Colonic mucosa (tissue), 4 donors: ENCODE measurements at regions not wholly inside any gene's neighbourhood (a gene's known extent, or its start where the extent isn't known, plus 50 kb on each side); places are given as distances from the start of the nearest gene placed in this dataset.
A peak's percentile ranks its signal among the peaks of the same experiment; 100 is the strongest.

Experiments
- DNase-seq: peaks from one replicate; pipeline ENCODE4 v3.0.0-alpha.2; 2020
- H3K27ac ChIP-seq: fragments of 200-600 bp; one replicate; pipeline ENCODE4 v1.8.0; 2021
- H3K27me3 ChIP-seq: fragments of 200-600 bp; one replicate; pipeline ENCODE4 v1.8.0; 2021
- H3K36me3 ChIP-seq: fragments of 200-600 bp; one replicate; pipeline ENCODE4 v1.8.0; 2021
- H3K4me1 ChIP-seq: fragments of 200-600 bp; one replicate; pipeline ENCODE4 v1.8.0; 2021; ENCODE audit warnings: mild to moderate bottlenecking
- H3K4me3 ChIP-seq: fragments of 200-600 bp; one replicate; pipeline ENCODE4 v1.8.0; 2021
- H3K9ac ChIP-seq, 2 donors: one replicate each; pipeline ENCODE4 v1.7.0; 2013; ENCODE audit warnings: control low read depth in 2 of 2, low read depth in 2 of 2, low read length in 2 of 2
- H3K9me3 ChIP-seq: fragments of 200-600 bp; one replicate; pipeline ENCODE4 v1.8.0; 2021
- intact Hi-C: fragments of 100-400 bp; cut with DNase I; formaldehyde crosslinking; loops from one replicate; pipeline ENCODE4 v1.14.1; 2022
- TF ChIP-seq, protein P1 (sequence below): fragments of 200-600 bp; IDR thresholded peaks from one replicate; pipeline ENCODE4 v1.8.0; 2022; ENCODE audit warnings: antibody characterized with exemption, mild to moderate bottlenecking
- donor health status: healthy.
- donor health status: DM: no; HTN: no; CAD: no.
- donor health status: DM: no; HTN: no; CAD: no.

DNA sequence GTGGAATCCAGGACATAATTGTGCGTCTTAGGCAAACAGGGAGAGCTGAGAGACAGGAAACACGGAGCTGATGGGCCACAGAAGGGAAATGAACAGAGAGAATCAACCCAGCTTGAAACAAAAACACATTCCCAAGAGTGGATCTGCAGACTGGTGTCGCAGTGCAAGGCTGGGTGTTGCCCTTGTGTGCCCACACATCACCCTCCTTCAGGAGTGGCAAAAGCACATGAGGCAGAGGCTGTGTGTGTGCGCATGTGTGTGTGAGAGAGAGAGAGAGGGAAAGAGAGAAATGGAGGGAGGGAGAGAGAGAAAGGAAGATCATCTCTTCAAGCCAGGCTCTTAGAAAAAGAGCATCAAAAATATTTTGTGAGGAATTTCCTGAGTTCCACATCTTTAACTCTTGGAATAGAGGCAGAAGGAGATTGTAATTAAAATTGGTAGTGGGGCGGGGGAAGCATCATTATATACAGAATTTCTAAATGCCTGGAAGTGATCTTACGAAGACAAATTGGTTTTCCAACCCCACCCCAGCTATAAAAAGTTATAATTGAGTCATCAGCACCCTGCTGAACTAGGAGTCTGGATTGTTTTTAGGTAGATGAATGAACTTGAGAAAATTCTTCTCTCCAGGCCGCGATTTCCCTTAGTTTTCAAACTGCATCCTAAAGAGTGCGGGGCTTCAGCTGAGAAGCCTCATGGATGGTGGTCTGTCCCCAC lies 480.7 kb downstream of the NPHP4 start:
- DNase-seq: no peak
- no peaks in the 10 kb centered on the region for H3K9me3 ChIP-seq
- H3K27me3 ChIP-seq: no peaks in the 10 kb centered on the region
- TF ChIP-seq, protein P1, sequence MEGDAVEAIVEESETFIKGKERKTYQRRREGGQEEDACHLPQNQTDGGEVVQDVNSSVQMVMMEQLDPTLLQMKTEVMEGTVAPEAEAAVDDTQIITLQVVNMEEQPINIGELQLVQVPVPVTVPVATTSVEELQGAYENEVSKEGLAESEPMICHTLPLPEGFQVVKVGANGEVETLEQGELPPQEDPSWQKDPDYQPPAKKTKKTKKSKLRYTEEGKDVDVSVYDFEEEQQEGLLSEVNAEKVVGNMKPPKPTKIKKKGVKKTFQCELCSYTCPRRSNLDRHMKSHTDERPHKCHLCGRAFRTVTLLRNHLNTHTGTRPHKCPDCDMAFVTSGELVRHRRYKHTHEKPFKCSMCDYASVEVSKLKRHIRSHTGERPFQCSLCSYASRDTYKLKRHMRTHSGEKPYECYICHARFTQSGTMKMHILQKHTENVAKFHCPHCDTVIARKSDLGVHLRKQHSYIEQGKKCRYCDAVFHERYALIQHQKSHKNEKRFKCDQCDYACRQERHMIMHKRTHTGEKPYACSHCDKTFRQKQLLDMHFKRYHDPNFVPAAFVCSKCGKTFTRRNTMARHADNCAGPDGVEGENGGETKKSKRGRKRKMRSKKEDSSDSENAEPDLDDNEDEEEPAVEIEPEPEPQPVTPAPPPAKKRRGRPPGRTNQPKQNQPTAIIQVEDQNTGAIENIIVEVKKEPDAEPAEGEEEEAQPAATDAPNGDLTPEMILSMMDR: no peak
- H3K4me3 ChIP-seq: no peak overlapping the region
- no peak overlapping the region for H3K9ac ChIP-seq
- H3K36me3 ChIP-seq: no peaks in the 10 kb centered on the region
- H3K4me1 ChIP-seq: no peaks in the 10 kb centered on the region
- intact Hi-C loops: loop anchor here (5.0 to 10.0 kb wide), 2 partner anchors 403 to 461 kb away; no protein-coding TSS in a partner anchor
- H3K27ac ChIP-seq: no peak overlapping the region

DNA sequence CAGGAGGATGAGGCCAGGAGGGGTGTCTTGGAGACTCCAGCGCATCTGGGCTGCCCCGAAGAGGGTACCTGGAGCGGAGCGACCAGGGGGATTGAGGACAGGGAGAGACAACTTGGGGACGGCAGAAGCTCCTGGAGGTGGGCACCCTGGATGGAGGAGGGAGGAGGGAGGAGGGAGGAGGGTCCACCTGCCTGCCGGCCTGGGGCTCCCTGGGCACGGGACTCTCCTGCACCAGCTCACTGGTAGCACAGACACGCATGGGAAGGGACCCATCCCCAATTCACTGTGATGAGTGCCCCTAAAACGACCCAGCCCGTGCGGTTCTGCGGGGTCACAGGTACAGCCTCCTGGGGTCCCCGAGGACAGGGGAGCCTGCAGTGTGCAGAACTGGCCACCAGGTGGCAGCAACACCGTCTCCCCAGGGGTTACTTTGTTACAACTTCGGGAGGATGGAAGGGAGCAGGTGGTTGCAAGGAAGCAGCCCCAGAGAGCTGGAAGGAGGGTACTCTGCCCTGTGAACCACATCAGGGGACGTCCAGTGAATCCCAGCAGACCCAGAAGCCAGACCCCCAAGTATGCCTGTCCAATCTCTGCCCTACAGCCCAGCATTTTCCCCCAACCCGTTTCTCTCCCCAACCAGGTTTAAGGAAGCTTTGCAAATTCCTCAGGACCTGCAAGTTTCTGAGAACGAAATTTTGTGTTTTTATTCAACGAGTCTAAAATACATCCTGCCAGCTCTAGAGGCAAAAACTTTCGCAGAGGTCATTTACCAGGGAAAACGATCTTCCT lies 482.4 kb downstream of the NPHP4 start:
- Histone ChIP-seq H3K9me3 (no peaks in the 10 kb centered on the region), H3K9ac (no peak overlapping the region), H3K27me3 (no peaks in the 10 kb centered on the region), H3K4me1 (no peaks in the 10 kb centered on the region), H3K36me3 (no peaks in the 10 kb centered on the region), H3K4me3 (no peak overlapping the region), H3K27ac (no peak overlapping the region)
- peak; percentile 70 for DNase-seq
- TF ChIP-seq, protein P1: peak; percentile 96
- intact Hi-C loops: loop anchor here (5.0 to 10.0 kb wide), 3 partner anchors 237 to 462 kb away; no protein-coding TSS in a partner anchor

DNA sequence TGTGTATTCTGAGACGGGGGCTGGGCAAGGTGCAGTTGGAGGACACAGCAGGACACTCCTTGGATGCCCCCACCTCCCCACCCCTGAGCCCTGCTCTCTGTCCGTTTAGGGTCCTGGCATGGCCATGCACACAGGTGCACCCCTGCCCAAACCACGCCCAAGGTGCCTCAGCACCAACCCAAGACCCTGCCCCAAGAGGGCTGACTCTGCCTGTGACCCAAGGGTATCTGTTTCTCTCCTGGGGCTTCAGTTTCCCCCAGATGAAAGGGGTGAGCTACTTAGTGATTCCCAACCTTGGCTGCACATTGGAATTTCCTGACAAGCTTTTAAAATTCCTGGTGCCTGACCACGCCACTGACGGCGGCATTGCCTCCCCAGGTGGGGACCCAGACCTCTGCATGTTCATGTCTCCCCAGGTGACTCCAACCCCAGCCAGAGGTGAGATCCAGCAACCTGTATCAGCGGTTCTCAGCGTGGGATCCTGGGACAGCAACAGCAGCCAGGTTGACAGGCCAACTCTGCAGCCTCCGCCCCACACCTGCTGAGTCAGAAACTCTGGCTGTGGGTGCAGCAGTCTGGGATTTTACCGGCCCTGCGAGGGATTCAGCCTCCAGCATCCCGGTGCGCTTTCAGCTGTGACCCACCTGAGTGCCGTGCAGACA lies 483.4 kb downstream of the NPHP4 start:
- H3K4me3 ChIP-seq: no peak overlapping the region
- no peak overlapping the region for H3K27ac ChIP-seq
- DNase-seq: no peak
- no peaks in the 10 kb centered on the region for H3K27me3 ChIP-seq
- H3K9me3 ChIP-seq: no peaks in the 10 kb centered on the region
- intact Hi-C loops: loop anchor here (5.0 kb wide), 1 partner anchor 239 kb away; no protein-coding TSS in a partner anchor
- no peak overlapping the region for H3K9ac ChIP-seq
- TF ChIP-seq, protein P1: no peak
- no peaks in the 10 kb centered on the region for H3K4me1 ChIP-seq
- no peaks in the 10 kb centered on the region for H3K36me3 ChIP-seq

DNA sequence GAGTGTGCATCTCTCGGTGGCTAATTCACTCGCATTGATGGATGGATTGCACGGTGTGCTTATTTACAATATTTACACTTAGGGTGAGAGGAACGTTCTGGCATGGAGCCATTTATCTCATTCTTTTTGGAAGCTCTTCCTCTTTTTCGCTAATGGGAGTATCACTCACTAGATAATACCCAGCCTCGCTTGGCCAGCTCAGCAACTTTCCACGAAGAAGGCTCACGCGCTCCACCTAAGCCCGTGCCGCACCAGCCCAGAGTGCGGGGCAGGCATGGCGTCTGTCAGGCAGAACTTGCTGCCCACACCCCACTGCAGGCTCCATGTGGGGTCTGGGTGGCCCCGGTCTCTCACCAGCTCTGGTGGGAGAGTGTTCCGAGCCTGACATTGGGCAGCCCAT lies 484.9 kb downstream of the NPHP4 start:
- Histone ChIP-seq H3K36me3 (no peaks in the 10 kb centered on the region), H3K4me1 (no peaks in the 10 kb centered on the region), H3K27me3 (no peaks in the 10 kb centered on the region), H3K9ac (no peak overlapping the region), H3K4me3 (no peak overlapping the region), H3K9me3 (no peaks in the 10 kb centered on the region), H3K27ac (no peak overlapping the region)
- no peak for DNase-seq
- intact Hi-C loops: loop anchor here (5.0 kb wide), 1 partner anchor 240 kb away; no protein-coding TSS in a partner anchor
- TF ChIP-seq, protein P1: no peak

DNA sequence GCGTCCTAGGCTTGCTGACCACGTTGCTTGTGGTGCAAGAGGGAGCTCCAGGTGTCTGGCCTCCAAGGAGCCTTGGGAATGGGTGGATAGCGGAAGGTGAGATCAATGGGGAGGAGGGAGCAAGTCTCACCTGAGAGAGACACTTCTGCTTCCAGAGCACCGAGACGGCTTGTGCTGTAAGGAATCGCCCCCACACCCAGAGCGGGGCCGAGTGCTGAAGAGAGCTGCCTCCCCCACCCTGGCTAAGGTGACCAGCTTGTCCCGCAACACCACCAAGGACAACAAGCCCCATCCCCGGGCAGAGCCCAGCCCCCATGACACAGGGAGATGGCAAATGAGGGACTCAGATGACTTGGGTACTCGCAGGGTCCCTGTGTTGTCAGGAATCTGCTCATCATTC lies 485.6 kb downstream of the NPHP4 start:
- Histone ChIP-seq H3K9ac (no peak overlapping the region), H3K36me3 (no peaks in the 10 kb centered on the region), H3K4me1 (no peaks in the 10 kb centered on the region), H3K4me3 (no peak overlapping the region), H3K27ac (no peak overlapping the region), H3K9me3 (no peaks in the 10 kb centered on the region), H3K27me3 (no peaks in the 10 kb centered on the region)
- no peak for DNase-seq
- intact Hi-C loops: loop anchor here (5.0 kb wide), 1 partner anchor 241 kb away; no protein-coding TSS in a partner anchor
- TF ChIP-seq, protein P1: no peak
